HUES48 (cell line): ENCODE measurements at regions not wholly inside any gene's neighbourhood (a gene's known extent, or its start where the extent isn't known, plus 50 kb on each side); places are given as distances from the start of the nearest gene placed in this dataset.

Source experiments
- H3K27ac ChIP-seq: one replicate; pipeline ENCODE4 v1.7.0; 2013; ENCODE audit warnings: low read depth, low read length, inconsistent platforms
- H3K27me3 ChIP-seq: 2 replicates; pipeline ENCODE4 v1.6.1; 2013; ENCODE audit warnings: mild to moderate bottlenecking, low read length; ENCODE audit not compliant: control insufficient read depth, insufficient read depth
- H3K36me3 ChIP-seq: 2 replicates; pipeline ENCODE4 v1.6.1; 2013; ENCODE audit warnings: low read length; ENCODE audit not compliant: control insufficient read depth, insufficient read depth
- H3K4me1 ChIP-seq: 2 replicates; pipeline ENCODE4 v1.6.1; 2013; ENCODE audit warnings: mild to moderate bottlenecking, low read length; ENCODE audit not compliant: control insufficient read depth, insufficient read depth
- H3K4me3 ChIP-seq: 2 replicates; pipeline ENCODE4 v1.5.1; 2013; ENCODE audit warnings: mild to moderate bottlenecking, low read depth, low read length
- H3K9ac ChIP-seq: 2 replicates; pipeline ENCODE4 v1.6.1; 2013; ENCODE audit warnings: mild to moderate bottlenecking, low read depth, low read length, moderate library complexity
- H3K9me3 ChIP-seq: 2 replicates; pipeline ENCODE4 v1.6.1; 2013; ENCODE audit warnings: low read length; ENCODE audit not compliant: control insufficient read depth, insufficient read depth

GRCh38 chr9:99399474-99399873 lies 177.4 kb downstream of the SEC61B start:
- Histone ChIP-seq H3K4me3 (no peak overlapping the region), H3K9ac (no peak overlapping the region), H3K27ac (no peak overlapping the region), H3K4me1 (no peaks in the 10 kb centered on the region), H3K9me3 (no peaks in the 10 kb centered on the region), H3K27me3 (no peaks in the 10 kb centered on the region), H3K36me3 (no peaks in the 10 kb centered on the region)

- H3K27me3 ChIP-seq, result no peaks in the 10 kb centered on the region
- H3K9ac ChIP-seq, result no peak overlapping the region
- no peak overlapping the region for H3K27ac ChIP-seq
- no peaks in the 10 kb centered on the region for H3K4me1 ChIP-seq
- H3K4me3 ChIP-seq, result no peak overlapping the region
- H3K36me3 ChIP-seq, result no peaks in the 10 kb centered on the region
- no peaks in the 10 kb centered on the region for H3K9me3 ChIP-seq
These were observed 178.2 kb downstream of the SEC61B start for GRCh38 chr9:99400184-99400731.

- no peaks in the 10 kb centered on the region for H3K27me3 ChIP-seq
- no peaks in the 10 kb centered on the region for H3K4me1 ChIP-seq
- no peaks in the 10 kb centered on the region for H3K36me3 ChIP-seq
- H3K27ac ChIP-seq, result no peak overlapping the region
- H3K9me3 ChIP-seq, result no peaks in the 10 kb centered on the region
- no peak overlapping the region for H3K4me3 ChIP-seq
- H3K9ac ChIP-seq, result no peak overlapping the region
These were observed 179.8 kb downstream of the SEC61B start for GRCh38 chr9:99401680-99402504.

- Histone ChIP-seq H3K27me3 (no peaks in the 10 kb centered on the region), H3K27ac (no peak overlapping the region), H3K9ac (no peak overlapping the region)
These were observed 181.3 kb downstream of the SEC61B start for GRCh38 chr9:99403371-99403770.

GRCh38 chr9:99405359-99405758 lies 183.3 kb downstream of the SEC61B start:
- no peaks in the 10 kb centered on the region for H3K36me3 ChIP-seq
- H3K4me1 ChIP-seq, result no peaks in the 10 kb centered on the region
- H3K9ac ChIP-seq, result no peak overlapping the region
- H3K27ac ChIP-seq, result no peak overlapping the region
- no peak overlapping the region for H3K4me3 ChIP-seq
- no peaks in the 10 kb centered on the region for H3K27me3 ChIP-seq
- no peaks in the 10 kb centered on the region for H3K9me3 ChIP-seq

More at GRCh38 chr9:99403371-99403770, 181.3 kb downstream of the SEC61B start:
- H3K4me1 ChIP-seq, result no peaks in the 10 kb centered on the region
- H3K36me3 ChIP-seq, result no peaks in the 10 kb centered on the region
- H3K4me3 ChIP-seq, result no peak overlapping the region
- H3K9me3 ChIP-seq, result no peaks in the 10 kb centered on the region

DNA sequence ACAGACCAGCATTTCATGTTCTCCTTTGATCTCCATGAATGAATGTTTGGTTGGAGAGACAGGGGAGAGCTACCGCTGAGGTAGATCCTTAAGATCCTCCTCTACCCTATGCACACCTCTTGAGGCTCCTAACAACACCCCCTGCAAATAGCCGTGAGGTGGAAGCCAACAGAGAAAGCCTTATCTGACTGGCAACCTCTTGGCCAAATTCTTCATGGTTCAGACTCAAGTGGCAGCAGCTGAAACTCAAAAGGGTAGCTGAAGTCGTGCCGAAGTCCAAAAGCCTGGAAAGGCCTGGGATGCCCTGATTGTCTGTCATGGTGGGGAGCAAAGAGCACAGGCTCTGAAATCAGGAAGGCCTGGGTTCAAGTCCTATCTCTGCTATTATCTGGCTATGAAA lies 184.9 kb downstream of the SEC61B start:
- Histone ChIP-seq H3K4me1 (no peaks in the 10 kb centered on the region), H3K27ac (no peak overlapping the region), H3K27me3 (no peaks in the 10 kb centered on the region), H3K36me3 (no peaks in the 10 kb centered on the region), H3K9me3 (no peaks in the 10 kb centered on the region), H3K4me3 (no peak overlapping the region), H3K9ac (no peak overlapping the region)

DNA sequence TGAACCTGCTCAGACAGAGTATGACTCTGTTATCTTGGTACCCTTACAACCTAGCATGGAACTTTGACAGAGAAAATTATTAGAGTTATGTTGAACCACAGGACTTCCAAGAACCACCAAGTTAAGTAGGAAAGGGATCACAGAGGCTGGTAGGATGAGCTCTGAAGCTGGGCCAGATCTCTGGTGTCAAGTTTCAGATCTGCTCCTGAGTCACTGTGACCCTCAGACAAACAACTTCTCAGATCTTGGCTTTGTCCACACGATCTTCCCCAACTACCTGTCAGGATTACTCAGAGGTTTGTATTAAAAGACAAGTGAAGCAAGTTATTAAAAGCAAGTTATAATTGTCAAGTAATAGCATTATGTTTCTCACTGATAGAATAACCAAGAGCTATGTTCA lies 189.0 kb downstream of the SEC61B start:
- Histone ChIP-seq H3K36me3 (no peaks in the 10 kb centered on the region), H3K27ac (no peak overlapping the region), H3K9me3 (no peaks in the 10 kb centered on the region), H3K27me3 (no peaks in the 10 kb centered on the region), H3K9ac (no peak overlapping the region), H3K4me3 (no peak overlapping the region), H3K4me1 (no peaks in the 10 kb centered on the region)

DNA sequence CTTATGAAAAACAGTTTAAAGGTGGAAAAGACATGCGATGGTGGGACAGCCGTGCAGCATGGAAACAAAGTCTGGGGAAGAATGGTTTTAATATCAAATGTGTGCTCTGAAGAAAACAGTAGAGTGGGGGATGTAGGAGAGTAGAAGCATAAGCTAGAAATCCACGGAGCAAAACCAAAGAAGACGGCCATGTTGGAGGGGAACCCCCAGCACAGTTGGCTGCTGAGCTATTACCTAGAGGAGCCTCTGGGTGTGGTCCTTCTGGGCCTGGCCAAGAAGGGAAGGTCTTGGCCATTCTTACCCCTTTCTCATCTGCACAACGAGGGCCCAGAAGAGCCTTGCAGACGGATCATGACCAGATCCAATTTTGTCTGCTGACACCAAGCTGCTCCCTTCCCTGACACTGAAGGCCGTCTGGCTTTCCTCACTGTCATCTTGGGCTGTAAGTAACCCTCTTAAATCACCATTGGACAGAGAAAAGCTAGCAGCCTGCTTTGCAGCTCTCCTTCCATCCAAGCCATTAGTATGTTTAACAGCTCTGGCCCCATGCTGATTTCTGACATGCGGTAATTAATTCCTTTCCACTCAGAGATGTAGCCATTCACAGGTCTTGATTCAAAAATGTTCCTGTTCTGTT lies 189.5 kb downstream of the SEC61B start:
- Histone ChIP-seq H3K4me3 (no peak overlapping the region), H3K36me3 (no peaks in the 10 kb centered on the region), H3K9me3 (no peaks in the 10 kb centered on the region), H3K27me3 (no peaks in the 10 kb centered on the region), H3K9ac (no peak overlapping the region), H3K27ac (no peak overlapping the region), H3K4me1 (no peaks in the 10 kb centered on the region)

GRCh38 chr9:99412606-99413005 lies 190.5 kb downstream of the SEC61B start:
- Histone ChIP-seq H3K9me3 (no peaks in the 10 kb centered on the region), H3K4me3 (no peak overlapping the region), H3K4me1 (no peaks in the 10 kb centered on the region), H3K27me3 (no peaks in the 10 kb centered on the region), H3K9ac (no peak overlapping the region), H3K36me3 (no peaks in the 10 kb centered on the region), H3K27ac (no peak overlapping the region)

DNA sequence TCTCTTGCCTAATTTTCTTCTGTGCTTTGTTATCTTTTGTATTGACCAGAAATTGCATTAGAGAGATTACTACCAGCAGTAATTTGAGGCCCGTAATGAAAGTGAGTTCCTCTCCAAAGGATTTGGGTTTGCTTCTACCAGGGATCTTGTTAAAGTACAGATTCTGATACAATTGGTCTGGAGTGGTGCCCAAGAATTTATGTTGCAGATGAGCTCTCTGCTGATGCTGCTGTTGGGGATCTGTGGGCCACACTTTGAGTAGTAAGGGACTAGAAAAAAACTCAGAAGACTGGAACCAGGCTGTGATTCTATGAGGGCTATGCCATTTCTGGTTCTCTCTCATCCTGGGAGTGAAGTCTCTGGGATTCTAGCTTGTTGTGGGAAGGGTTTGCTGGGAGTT lies 192.2 kb downstream of the SEC61B start:
- H3K27ac ChIP-seq, result no peak overlapping the region
- no peaks in the 10 kb centered on the region for H3K9me3 ChIP-seq
- no peak overlapping the region for H3K9ac ChIP-seq
- H3K4me1 ChIP-seq, result no peaks in the 10 kb centered on the region; the same call in 1 of the 2 replicates
- H3K4me3 ChIP-seq, result no peak overlapping the region
- H3K36me3 ChIP-seq, result no peaks in the 10 kb centered on the region
- no peaks in the 10 kb centered on the region for H3K27me3 ChIP-seq

DNA sequence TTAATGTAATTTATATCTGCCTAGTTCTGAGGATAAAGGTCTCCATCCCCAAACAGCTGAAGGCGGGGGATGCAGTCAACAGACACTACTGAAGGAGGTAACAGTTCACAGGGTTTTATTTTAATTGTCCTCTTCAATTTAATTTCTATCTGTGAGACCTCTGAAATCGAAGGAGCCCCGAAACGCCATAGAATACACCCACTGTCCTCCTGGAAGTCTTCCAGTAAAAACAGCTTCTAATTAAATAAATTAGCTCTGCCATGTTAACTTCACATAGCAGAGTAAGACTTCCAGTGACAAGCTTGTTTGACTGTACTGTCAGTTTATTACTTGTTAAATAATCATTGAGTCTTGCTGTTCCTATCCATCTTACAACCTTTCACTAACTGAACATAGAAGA lies 193.5 kb downstream of the SEC61B start:
- H3K4me1 ChIP-seq, result no peaks in the 10 kb centered on the region; the same call in 1 of the 2 replicates
- H3K27ac ChIP-seq, result no peak overlapping the region

More for the DNA sequence above, 193.5 kb downstream of the SEC61B start:
- Histone ChIP-seq H3K36me3 (no peaks in the 10 kb centered on the region), H3K27me3 (no peaks in the 10 kb centered on the region), H3K9ac (no peak overlapping the region), H3K9me3 (no peaks in the 10 kb centered on the region), H3K4me3 (no peak overlapping the region)
